ENCODE measurements at regions not wholly inside any gene's neighbourhood (a gene's known extent, or its start where the extent isn't known, plus 50 kb on each side); places are given as distances from the start of the nearest gene placed in this dataset.
"Not testable (repeated sequence)": the region's sequence is repeated elsewhere in the genome, so short reads cannot be mapped to it uniquely, and the experiment has no call there.

- DNase-seq = no peak
Measured at GRCh38 chr10:84632866-84633265, 304.5 kb downstream of the CCSER2 start.

- no peak for DNase-seq
Measured at GRCh38 chr10:84634636-84635035, 306.2 kb downstream of the CCSER2 start.

- not testable (repeated sequence) for DNase-seq
Measured at GRCh38 chr10:84650628-84651027, 322.2 kb downstream of the CCSER2 start.

GRCh38 chr10:84654671-84655070, 326.3 kb downstream of the CCSER2 start:
- DNase-seq = no peak

- DNase-seq = no peak
Measured at GRCh38 chr10:84659027-84659426, 330.6 kb downstream of the CCSER2 start.

- no peak for DNase-seq
Measured at GRCh38 chr10:84659497-84660439, 331.4 kb downstream of the CCSER2 start.

GRCh38 chr10:84660450-84661159, 332.2 kb downstream of the CCSER2 start:
- no peak for DNase-seq

GRCh38 chr10:84665211-84665610, 336.8 kb downstream of the CCSER2 start:
- DNase-seq = no peak

- no peak for DNase-seq
Measured at GRCh38 chr10:84665883-84666463, 337.6 kb downstream of the CCSER2 start.

GRCh38 chr10:84668186-84668763, 339.9 kb downstream of the CCSER2 start:
- DNase-seq = no peak

- no peak for DNase-seq
Measured at GRCh38 chr10:84675060-84675459, 346.7 kb downstream of the CCSER2 start.

GRCh38 chr10:84676536-84676935, 348.1 kb downstream of the CCSER2 start:
- no peak for DNase-seq

GRCh38 chr10:84681781-84682180, 353.4 kb downstream of the CCSER2 start:
- no peak for DNase-seq

- DNase-seq = no peak
Measured at GRCh38 chr10:84683550-84683949, 355.2 kb downstream of the CCSER2 start.

GRCh38 chr10:84683980-84684740, 355.8 kb downstream of the CCSER2 start:
- DNase-seq = no peak

GRCh38 chr10:84685047-84685660, 356.8 kb downstream of the CCSER2 start:
- DNase-seq = no peak

GRCh38 chr10:84693006-84693405, 364.6 kb downstream of the CCSER2 start:
- no peak for DNase-seq

GRCh38 chr10:84695902-84696301, 367.5 kb downstream of the CCSER2 start:
- no peak for DNase-seq

GRCh38 chr10:84696610-84697009, 368.2 kb downstream of the CCSER2 start:
- no peak for DNase-seq

GRCh38 chr10:84698989-84699388, 370.6 kb downstream of the CCSER2 start:
- DNase-seq = no peak

All from nucleus accumbens (tissue), 56 donors.